Dermis blood vessel endothelial cell (primary cell): ENCODE measurements at regions not wholly inside any gene's neighbourhood (a gene's known extent, or its start where the extent isn't known, plus 50 kb on each side); places are given as distances from the start of the nearest gene placed in this dataset.

Source experiments
- DNase-seq: peaks from one replicate; pipeline ENCODE4 v3.0.0; 2010

DNA sequence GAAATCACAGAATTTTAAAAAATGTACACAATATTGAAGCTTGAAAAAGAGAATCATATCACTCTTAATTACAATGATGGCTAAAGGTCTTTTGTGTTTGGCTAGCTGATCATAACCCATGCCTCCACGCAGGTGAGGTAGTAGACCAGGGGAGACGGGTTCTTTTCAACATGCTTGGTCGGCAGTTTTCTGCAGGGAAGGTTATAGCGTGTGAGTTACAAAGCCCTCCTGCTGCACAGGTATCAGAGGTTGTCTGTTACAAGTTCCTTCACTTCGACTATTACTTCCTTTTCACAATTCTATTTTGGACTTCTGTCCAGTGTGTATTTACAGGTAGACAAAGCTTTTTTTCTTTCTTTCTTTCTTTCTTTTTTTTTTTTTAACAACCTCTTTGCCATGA is 127.1 kb upstream of the PRPS1L1 start:
- no peak for DNase-seq

DNA sequence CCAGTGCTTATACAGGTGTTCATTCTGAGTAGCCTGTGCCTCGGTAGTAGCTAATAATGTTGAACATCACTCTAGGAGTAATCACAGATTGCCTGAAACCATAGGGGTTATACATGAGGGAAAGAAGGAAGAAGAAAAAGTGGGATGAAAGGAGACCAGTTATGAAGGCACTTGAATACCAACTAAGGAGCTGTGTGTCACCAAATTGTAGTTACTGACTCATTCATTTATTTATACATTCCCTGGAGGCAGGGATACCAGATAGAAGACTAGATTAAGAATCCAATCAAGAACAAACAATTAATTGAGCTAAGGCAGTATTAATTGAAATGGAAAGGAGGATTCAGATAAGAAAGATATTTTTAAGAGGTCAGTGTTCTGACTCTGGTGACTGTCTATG is 129.6 kb upstream of the PRPS1L1 start:
- no peak for DNase-seq

DNA sequence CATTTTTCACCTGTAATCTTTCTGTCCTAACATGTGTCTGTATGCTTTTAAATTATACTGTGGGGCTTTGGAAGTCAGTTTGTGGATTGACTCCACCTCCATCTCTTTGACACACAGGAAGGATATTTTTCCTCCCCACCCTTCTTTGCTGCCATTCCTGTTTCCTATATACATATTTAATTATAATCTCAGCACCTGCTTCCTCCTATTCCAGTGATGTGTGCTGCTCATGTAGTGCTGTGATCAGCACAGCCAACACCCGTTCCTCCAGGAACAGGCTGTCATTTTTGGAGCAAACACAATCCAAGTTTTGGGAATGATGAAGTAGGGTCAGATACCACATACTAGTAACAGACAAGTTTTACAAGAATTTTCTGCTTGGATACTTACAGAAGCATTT is 135.0 kb upstream of the PRPS1L1 start:
- no peak for DNase-seq

DNA sequence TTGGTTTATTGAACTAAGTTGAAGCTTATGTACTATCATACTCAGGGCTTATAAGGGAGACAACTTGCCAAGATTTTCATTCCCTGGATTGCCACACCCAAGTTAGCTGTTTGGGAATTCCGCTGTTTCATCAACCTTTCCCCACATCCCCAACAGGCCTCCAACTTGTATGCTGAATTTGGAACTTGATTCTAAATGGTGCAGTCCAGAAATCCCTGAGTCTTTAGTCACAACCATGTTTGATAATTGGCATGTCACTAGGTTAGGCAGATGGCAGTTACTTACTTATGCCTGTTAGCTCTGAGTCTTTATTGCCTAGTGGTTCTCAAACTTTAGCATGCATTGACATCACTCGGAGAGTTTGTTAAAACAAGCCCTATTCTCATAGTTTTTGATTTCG is 135.4 kb upstream of the PRPS1L1 start:
- no peak for DNase-seq

DNA sequence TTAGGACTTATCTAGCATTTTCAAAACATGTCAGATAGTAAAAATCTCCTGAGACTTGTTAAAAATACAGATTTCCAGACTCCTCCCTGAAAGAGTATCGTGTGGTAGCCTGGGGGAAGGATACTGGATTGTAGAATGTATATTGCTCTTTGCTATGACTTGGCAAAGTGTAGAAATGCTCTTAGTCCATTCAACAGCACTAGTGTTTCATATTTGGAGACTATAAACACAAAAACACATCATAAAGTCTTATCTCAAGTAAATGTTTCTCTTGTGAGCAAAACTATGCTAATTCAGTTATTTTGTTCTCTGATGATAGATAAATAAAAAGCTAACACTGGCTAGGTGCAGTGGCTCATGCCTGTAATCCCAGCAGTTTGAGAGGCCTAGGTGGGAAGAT is 137.5 kb upstream of the PRPS1L1 start:
- DNase-seq: no peak

DNA sequence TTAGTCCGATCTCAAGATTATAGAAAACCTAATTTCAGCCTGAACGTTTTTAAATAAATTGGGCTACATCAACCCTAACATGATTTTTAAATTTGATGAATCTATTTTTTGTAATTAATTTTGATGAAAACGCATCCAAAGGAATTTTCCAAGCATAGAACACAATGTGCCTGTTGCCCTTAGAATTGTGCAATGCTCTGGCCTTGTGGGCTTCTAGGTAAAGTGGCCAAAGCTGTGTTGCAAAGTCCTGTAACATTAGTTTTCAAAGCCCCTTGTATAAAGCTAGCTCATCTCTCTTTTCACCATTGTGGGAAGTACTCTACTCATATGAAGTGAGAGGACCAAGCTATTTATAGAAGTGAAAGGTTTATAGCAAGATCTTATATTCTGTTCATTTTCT is 138.4 kb upstream of the PRPS1L1 start:
- no peak for DNase-seq

DNA sequence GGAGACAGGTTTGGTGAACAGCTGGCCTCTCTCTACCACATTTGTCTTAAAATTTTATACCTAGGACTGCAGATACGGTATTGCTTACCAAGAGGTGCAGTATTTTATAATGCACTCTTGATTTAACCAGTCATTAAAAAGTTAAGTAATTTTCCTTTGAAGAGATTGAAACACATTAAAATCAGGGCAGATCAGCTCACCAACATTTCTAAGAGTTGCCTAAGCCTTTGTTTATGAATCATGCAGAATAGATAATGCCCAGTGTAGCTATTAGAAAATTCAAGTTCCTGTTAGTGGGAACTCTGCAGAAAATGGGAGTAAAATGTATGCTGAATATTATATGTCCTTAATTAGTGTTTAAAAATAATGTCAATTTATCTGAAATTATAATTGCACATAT is 140.2 kb upstream of the PRPS1L1 start:
- DNase-seq: no peak

DNA sequence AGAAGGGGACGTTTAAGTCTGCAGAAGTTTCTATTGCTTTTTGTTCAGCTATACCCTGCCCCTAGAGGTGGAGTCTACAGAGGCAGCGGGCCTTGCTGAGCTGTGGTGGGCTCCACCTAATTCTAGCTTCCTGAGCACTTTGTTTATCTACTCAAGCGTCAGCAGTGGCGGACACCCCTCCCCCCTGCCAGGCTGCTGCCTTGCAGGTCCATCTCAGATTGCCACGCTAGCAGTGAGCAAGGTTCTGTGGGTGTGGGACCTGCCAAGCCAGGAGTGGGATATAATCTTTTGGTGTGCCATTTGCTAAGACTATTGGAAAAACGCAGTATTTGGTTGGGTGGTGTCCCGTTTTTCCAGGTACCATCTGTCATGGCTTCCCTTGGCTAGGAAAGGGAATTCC is 147.3 kb upstream of the PRPS1L1 start:
- no peak for DNase-seq

DNA sequence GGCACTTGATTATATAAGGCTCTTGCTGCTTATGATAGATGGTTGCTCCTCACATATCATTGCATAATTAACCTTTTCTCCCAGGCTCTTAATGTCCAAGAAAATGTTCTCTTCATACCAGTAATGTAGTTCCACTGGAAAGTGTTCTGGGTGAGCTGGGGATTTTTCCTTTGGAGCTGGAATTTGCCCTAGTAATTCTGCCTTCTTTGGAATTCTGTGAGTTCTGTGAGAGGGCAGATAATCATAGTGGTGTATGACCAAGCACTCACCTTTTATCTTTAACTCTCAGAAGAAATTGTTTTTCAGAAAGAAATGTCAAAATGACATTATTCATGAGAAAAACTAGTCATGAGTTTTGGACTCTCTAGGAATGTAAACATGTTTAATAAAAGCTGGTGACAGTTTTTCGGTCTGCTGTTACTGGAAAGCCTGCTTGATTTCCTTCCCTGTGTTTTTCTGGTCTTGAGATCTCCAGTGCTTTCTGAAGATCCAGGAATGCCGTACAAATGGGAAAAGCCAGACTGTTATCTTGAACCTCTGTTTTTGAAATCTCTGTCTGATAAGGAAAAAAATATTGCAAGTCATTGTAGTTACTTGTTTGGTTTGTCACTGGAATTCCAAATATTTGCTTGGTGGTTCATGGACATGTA is 148.3 kb upstream of the PRPS1L1 start:
- DNase-seq: no peak

DNA sequence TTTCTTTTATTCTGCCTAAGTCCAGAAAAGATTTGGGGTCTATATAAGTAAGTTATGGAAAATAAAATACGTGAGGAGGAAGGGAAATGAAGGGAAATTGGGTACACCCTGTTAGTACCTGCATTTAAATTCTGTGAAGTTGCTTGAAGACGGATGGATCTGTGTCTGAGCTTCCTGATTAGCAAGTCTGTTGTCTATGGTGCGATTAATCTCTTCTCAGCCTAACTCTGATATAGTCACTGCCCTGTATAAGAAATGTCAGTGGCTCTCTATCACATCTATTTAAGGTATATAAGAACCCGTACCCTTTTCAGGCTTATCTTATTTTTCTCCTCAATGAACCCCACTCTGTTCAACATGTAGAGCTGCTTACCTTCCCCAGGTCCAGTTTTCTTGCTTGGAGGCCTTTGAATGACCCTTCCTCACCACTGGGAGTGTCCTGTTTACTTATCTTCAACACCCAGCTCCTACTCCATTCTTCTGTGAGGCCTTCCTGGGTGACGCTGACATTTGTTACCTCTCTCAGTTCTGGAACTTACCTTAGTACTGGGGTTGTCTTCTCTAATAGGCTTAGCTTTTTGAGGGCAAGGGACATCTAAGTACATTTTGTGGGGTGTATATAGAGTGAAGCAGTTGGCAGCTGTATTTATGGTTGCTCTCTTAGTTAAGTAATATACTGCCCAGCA is 149.6 kb upstream of the PRPS1L1 start:
- no peak for DNase-seq

DNA sequence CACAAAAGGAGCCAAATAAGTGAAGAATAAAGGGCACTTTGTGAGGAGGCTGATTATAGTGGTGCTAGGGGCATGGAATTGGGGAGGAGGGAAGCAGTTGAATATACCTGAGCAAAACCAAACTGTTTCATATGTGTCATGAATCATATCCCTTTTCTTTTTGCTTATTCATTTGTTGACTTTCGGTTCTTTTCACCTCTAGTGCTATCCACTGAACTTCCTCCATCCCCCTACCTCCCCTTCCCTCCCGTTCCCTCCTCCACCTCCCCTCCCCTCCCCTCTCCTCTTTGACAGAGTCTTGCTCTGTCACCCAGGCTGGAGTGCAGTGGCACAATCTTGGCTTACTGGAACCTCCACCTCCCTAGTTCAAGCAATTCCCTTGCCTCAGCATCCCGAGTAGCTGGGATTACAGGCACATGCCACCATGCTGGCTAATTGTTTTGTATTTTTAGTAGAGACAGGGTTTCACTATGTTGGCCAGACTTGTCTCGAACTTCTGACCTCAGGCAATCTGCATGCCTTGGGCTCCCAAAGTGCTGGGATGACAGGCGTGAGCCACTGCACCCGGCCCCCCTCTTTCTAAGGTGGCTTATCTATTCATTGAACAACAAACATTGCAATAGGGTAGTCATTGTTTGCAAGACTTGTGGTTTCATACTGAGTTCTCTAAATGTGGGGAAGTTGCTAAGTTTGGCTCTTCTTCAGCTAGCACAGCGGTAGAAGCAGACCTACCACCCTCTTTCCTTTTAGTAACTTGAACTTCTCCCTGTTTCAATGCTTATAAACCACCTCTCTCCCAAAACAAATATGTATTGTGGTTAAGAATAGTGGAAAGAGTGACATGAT is 150.4 kb upstream of the PRPS1L1 start:
- no peak for DNase-seq

DNA sequence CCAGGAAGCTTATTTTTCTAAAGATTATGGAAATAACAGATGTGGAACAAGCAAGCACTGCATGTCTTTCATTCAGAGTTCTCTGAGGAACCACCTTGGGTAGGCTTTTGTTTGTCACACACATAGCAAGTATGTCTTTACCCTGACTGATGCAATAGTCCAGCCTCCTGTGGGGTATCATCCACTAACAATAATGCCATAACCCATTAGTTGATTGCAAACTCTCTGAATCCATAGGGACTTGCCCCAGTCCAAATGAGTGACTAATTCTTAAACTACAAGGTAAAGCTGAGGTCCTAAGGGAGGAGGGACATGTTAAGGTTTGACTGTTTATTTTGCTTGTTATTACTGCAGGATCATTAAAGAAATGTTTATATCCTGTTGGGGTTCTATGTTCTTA is 151.4 kb upstream of the PRPS1L1 start:
- no peak for DNase-seq

DNA sequence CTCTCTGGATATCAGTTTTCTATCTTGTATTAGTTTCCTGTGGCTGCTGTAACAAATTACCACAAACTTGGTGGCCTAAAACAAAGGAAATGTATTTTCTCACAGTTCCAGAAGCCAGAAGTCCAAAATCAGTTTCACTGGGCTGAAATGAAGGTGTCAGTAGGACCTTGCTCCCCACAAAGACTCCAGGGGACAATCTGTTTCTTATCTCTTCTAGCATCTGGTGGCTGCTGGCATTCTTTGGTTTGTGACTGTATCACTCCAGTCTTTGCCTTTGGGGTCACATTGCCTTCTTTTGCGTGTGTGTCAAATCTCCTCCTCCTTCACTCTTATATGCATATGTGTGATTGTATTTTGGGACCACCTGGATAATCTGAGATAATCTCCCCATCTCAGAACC is 153.0 kb upstream of the PRPS1L1 start:
- no peak for DNase-seq

DNA sequence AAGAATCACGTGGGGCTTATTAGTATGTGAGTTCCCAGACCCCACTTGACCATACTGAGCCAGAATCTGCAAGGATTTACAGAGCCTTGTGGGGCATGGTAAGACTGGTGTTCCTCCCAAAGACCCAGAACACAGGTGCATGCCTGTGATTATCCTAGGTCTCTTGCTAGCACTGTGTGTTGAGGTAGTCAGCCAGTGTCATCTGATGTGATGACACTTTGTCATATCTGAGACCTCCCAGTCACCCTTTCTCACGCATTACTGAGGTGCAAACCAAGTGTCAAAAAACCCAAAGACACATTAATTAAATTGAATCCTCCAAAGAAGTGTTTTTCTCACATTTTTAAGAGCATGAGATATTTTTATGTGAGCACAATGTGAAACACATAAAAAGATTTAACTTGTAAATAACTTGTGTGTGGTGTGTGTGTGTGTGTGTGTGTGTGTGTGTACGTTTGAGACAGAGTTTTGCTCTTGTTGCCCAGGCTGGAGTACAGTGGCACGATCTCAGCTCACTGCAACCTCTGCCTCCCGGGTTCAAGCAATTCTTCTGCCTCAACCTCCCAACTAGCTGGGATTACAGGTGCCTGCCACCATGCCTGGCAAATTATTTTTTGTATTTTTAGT is 162.0 kb upstream of the PRPS1L1 start:
- DNase-seq: no peak

DNA sequence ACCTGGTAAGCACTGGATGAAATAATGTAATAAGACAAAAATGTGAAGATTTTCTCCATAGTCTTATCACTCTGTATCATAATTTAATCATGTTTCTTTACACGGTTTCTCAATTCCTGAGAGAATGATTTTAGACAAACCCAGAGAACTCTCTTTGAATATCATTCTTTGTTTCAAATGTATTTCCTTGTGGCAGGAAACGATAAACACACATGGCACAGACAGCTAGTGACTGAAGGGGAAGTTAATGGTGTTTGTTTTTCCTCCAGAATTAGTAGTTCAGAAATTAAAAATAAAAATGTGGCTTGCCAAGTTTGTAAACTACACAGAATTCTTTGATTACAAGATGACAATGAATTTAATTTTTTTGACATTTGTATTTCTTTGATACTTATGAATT is 163.7 kb upstream of the PRPS1L1 start:
- DNase-seq: no peak

DNA sequence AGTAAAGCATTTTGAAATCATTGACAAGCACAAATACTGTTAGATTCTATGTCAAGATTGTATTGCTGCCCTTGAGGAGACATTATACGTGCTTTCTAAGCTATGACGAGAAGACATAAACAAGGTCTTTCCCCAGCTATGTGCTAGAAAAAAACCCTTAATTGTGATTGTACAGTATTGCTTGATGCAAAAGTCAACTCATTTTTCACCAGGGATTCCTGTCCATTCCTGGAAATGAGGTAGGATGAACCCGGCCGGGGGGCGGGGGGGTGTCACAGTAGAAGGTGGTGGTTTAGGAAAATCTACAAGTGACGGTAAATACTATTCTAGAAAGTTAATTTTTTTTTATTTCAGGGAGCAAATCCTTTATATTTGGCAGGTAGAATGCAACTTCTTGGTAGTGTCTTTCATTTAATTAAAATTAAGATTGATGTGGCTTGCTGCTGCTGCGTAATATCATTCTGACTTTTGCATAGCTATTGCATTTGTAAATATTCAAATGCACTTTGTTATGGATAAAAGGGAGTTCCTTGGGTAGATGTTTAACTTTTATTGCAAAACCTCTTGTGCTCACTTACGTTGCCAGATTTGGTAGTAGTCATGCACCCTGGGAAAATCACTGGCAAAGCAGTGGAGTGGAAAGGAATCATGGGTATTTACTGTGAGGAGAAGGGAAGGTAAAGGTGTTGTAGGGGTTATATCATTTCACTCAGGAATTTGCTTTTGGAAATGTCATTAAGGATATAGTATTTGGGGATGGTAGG is 164.4 kb upstream of the PRPS1L1 start:
- no peak for DNase-seq

DNA sequence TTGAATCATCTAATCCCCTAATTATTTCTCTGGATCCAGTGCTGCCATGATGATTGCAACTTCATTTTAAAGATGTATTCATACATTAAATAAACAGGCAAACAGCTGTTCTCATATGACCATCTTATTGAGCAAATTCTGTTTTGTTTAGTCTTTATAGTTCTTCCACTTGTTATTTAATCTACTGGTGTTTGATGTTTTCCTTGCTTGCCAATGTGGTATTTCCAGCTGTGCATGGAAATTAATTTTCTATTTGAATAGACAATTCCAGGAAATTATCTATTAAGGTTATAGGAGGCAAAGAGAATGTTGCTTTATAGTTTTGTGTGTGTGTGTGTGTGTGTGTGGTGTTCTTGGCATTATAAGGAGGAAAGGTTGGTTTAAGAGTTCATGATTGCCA is 167.0 kb upstream of the PRPS1L1 start:
- no peak for DNase-seq

DNA sequence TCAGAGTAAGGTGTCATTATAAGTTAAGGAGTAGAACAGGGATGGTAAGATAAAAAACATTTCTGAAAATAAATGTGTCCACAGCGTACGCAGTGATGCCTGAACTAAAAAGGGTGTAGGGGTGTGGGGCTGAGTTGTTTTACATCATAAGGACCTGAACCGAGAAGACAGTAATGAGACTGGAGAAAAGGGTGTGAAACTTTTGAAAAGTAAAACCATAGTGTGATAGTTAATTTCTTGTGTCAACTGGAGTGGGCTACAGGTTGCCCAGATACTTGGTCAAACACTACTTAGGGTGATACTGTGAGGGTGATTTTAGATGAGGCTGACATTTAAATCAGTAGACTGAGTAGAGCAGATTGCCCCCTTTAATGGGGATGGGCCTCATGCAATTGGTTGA is 169.0 kb upstream of the PRPS1L1 start:
- no peak for DNase-seq

DNA sequence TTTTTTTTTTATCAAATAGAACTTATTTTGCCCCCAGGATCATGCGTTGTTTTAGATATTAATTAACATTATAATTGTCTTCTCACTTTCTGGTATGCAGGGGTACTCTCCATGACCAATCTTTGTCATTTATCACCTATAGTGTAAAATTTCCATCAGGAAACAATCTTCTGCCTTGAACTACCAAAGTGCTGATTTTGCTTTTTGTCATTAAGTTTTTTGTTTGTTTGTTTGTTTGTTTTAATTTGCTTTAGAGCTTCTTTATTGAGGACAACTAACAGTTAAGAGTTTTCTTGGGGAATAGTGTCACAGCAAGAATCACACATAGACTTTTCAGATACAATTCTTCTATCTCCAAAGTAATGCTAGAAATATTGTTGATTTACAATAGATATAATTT is 171.2 kb upstream of the PRPS1L1 start:
- DNase-seq: no peak

DNA sequence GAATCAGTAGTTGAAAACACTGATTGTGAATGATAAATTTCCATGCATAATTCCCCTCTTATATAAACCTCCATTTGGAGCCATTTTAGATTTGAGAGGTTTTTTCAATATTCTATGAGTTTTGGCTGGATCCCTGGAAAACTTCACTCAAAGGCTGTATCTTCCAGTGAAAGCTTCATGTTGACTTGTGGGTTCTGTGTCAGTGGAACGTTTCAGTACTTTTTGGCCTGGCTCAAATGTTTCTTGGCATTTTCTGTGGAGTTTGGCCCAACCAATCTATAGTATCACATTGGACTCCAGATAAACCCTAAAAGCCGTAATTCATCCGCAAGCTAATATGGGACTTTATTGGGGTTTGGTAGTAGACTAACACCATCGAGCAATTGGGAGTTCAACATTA is 172.6 kb upstream of the PRPS1L1 start:
- DNase-seq: no peak

DNA sequence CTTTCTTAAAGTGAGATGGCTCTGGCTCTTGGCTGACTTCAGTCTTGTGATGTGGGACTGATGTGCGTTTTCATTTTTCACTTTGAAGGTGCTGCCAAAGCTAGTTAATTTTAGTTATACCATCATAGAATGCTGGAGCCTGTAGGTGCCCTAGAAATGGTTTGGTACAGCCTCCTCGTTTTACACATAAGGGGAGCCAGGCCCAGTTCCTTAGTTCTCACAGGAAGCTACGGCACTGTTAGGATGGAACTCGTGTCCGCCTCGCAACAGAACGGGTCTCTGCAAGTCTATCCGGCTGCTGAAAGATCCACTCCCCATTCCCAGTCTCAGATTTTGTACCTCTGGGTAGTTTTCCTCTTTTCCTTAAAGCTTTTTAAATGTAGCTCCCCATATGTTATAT is 173.2 kb upstream of the PRPS1L1 start:
- DNase-seq: no peak

DNA sequence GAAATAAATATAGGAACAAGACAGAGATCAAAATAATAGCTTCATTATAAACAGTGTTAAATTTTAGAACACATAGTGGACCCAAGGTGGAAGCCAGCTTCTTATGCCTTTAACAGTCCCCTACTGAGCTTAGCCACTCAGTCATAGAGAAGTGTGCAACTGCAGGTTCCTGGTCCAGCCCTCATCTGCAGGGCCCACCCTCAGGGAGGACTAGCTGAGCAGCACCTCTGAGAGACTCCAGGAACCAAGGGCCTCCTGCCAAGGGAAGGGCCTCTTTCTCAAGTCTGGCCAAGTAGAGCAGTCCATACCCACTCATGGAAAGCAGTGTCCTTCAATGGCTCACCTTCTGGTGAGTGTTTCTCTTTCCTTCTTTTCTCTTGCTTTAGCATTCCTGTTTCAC is 173.7 kb upstream of the PRPS1L1 start:
- no peak for DNase-seq
